Colonic mucosa (tissue), 4 donors: ENCODE measurements at regions not wholly inside any gene's neighbourhood (a gene's known extent, or its start where the extent isn't known, plus 50 kb on each side); places are given as distances from the start of the nearest gene placed in this dataset.

ENCODE experiments used
- DNase-seq: peaks from one replicate; pipeline ENCODE4 v3.0.0-alpha.2; 2020
- H3K27ac ChIP-seq: fragments of 200-600 bp; one replicate; pipeline ENCODE4 v1.8.0; 2021
- H3K27me3 ChIP-seq: fragments of 200-600 bp; one replicate; pipeline ENCODE4 v1.8.0; 2021
- H3K36me3 ChIP-seq: fragments of 200-600 bp; one replicate; pipeline ENCODE4 v1.8.0; 2021
- H3K4me1 ChIP-seq: fragments of 200-600 bp; one replicate; pipeline ENCODE4 v1.8.0; 2021; ENCODE audit warnings: mild to moderate bottlenecking
- H3K4me3 ChIP-seq: fragments of 200-600 bp; one replicate; pipeline ENCODE4 v1.8.0; 2021
- H3K9ac ChIP-seq, 2 donors: one replicate each; pipeline ENCODE4 v1.7.0; 2013; ENCODE audit warnings: control low read depth in 2 of 2, low read depth in 2 of 2, low read length in 2 of 2
- H3K9me3 ChIP-seq: fragments of 200-600 bp; one replicate; pipeline ENCODE4 v1.8.0; 2021
- CTCF ChIP-seq: fragments of 200-600 bp; IDR thresholded peaks from one replicate; pipeline ENCODE4 v1.8.0; 2022; ENCODE audit warnings: antibody characterized with exemption, mild to moderate bottlenecking
- intact Hi-C: fragments of 100-400 bp; cut with DNase I; formaldehyde crosslinking; loops from one replicate; pipeline ENCODE4 v1.14.1; 2022
- donor health status: healthy.
- donor health status: DM: no; HTN: no; CAD: no.
- donor health status: DM: no; HTN: no; CAD: no.

- H3K9ac ChIP-seq = no peak overlapping the region
- H3K36me3 ChIP-seq = no peaks in the 10 kb centered on the region
- no peak overlapping the region for H3K4me3 ChIP-seq
- no peaks in the 10 kb centered on the region for H3K4me1 ChIP-seq
- no peaks in the 10 kb centered on the region for H3K27me3 ChIP-seq
- intact Hi-C loops = no loop called here
- no peaks in the 10 kb centered on the region for H3K9me3 ChIP-seq
- no peak for TF ChIP-seq CTCF
- DNase-seq = no peak
- H3K27ac ChIP-seq = no peak overlapping the region
Observed at GRCh38 chr5:39640552-39640951, 215.8 kb upstream of the DAB2 start.

GRCh38 chr5:39639618-39640089 is 214.9 kb upstream of the DAB2 start:
- H3K4me1 ChIP-seq = no peaks in the 10 kb centered on the region
- TF ChIP-seq CTCF = no peak
- H3K36me3 ChIP-seq = no peaks in the 10 kb centered on the region
- intact Hi-C loops = no loop called here
- no peak for DNase-seq
- no peak overlapping the region for H3K9ac ChIP-seq
- no peak overlapping the region for H3K4me3 ChIP-seq
- no peaks in the 10 kb centered on the region for H3K9me3 ChIP-seq
- H3K27me3 ChIP-seq = no peaks in the 10 kb centered on the region
- H3K27ac ChIP-seq = no peak overlapping the region

GRCh38 chr5:39638813-39639212 is 214.0 kb upstream of the DAB2 start:
- H3K9me3 ChIP-seq = no peaks in the 10 kb centered on the region
- no peak overlapping the region for H3K27ac ChIP-seq
- TF ChIP-seq CTCF = no peak
- H3K36me3 ChIP-seq = no peaks in the 10 kb centered on the region
- no peak overlapping the region for H3K4me3 ChIP-seq
- no peak overlapping the region for H3K9ac ChIP-seq
- intact Hi-C loops = no loop called here
- no peaks in the 10 kb centered on the region for H3K27me3 ChIP-seq
- no peak for DNase-seq
- no peaks in the 10 kb centered on the region for H3K4me1 ChIP-seq

DNA sequence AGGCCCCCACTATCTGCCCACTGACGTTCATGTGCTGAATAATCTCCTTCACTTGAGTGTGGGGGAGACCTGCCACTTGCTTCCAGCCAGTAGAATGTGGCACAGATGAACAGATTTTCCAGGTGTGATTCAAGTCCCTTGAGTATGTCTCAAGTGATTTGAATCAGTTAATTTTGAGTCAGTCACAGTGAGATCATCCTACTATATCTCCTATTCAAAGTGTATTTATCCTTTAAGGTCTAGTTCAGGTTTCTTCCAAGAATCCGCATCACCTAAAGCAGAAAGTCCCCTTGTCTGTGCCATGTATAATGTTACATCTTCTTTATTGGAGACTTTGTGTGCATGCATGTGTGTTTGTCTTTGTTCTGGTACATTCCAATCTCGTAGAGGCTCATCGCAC is 208.3 kb upstream of the DAB2 start:
- no peaks in the 10 kb centered on the region for H3K4me1 ChIP-seq
- H3K27me3 ChIP-seq = no peaks in the 10 kb centered on the region
- intact Hi-C loops = no loop called here
- H3K27ac ChIP-seq = no peak overlapping the region
- no peak for TF ChIP-seq CTCF
- H3K9ac ChIP-seq = no peak overlapping the region
- no peak for DNase-seq
- no peaks in the 10 kb centered on the region for H3K9me3 ChIP-seq
- no peak overlapping the region for H3K4me3 ChIP-seq
- no peaks in the 10 kb centered on the region for H3K36me3 ChIP-seq

DNA sequence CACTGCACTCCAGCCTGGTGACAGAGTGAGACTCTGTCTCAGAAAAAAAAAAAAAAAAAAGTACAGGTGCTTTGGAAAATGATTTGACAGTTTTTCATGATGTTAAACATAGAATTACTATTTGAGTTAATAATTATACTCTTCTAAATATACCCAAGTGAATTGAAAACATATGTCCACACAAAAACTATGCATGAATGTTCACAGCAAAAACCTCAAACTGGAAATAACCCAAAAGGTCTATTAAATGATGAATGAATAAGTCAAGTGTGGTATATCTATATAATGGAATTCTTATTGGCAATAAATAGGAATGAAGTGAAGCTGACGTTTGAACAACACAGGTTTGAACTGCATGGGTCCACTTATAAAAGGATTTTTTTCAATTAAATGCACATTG is 207.2 kb upstream of the DAB2 start:
- no peak for TF ChIP-seq CTCF
- H3K27ac ChIP-seq = no peak overlapping the region
- no peak overlapping the region for H3K4me3 ChIP-seq
- DNase-seq = no peak
- no peaks in the 10 kb centered on the region for H3K9me3 ChIP-seq
- no peaks in the 10 kb centered on the region for H3K27me3 ChIP-seq
- no peaks in the 10 kb centered on the region for H3K4me1 ChIP-seq
- H3K36me3 ChIP-seq = no peaks in the 10 kb centered on the region
- intact Hi-C loops = no loop called here
- H3K9ac ChIP-seq = no peak overlapping the region

DNA sequence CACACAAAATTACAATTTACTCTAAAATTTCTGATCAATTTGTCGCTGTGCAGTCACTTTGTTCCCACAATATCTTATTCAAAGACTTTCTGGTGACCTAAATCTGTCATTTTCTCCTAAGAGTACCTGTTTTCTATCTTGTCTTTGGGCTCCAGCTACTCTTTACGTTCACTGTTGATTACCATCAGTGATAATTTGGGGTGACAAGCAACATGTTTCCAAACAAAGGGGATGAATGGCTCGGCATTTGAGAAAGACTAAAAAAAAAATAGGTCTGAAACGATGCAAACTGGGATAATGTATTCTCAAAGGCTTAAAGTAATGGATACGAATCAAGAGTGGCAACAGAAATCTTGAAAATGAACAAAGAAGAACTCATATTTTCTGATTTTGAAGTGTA is 205.2 kb upstream of the DAB2 start:
- no peak overlapping the region for H3K9ac ChIP-seq
- no peak for TF ChIP-seq CTCF
- no peak overlapping the region for H3K27ac ChIP-seq
- H3K9me3 ChIP-seq = no peaks in the 10 kb centered on the region
- no peaks in the 10 kb centered on the region for H3K4me1 ChIP-seq
- no peaks in the 10 kb centered on the region for H3K36me3 ChIP-seq
- no peaks in the 10 kb centered on the region for H3K27me3 ChIP-seq
- no peak overlapping the region for H3K4me3 ChIP-seq
- no peak for DNase-seq
- intact Hi-C loops = no loop called here
